ENCODE measurements at regions not wholly inside any gene's neighbourhood (a gene's known extent, or its start where the extent isn't known, plus 50 kb on each side); places are given as distances from the start of the nearest gene placed in this dataset.
A peak's percentile ranks its signal among the peaks of the same experiment; 100 is the strongest.

DNA sequence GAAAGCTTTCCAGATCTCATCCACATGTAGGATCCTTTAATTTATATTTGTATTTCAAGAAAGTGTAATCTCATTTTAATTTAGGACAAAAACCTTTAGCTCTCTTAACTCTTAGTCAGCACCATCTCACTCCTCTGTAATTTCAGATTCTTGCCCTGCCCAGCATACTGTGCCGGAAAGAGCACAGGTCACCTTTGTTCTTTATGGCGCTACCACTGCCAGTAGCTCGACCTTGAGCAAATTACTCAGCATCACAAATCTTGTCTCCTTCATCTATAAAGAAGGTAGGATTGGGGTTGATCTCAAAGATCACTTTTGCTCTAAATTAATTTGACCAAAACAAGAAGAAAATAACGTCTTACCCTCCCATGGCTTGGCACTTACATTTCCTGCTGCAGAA, 56.1 kb upstream of the ZC3H11B start:
- Histone ChIP-seq H2AFZ (ENCODE audit: low read length) (no peak overlapping the region), H3K9ac (ENCODE audit: low read length) (no peak overlapping the region), H3K9me3 (ENCODE audit: low read length) (no peaks in the 10 kb centered on the region), H4K20me1 (ENCODE audit: low read length) (no peaks in the 10 kb centered on the region), H3K4me1 (ENCODE audit: insufficient read depth, low read length) (peaks cover 45% of the 10 kb centered on the region), H3K4me2 (ENCODE audit: low read length) (peak overlapping the region; percentile 64; the same call in 1 of the 2 replicates), H3K27ac (ENCODE audit: low read length) (peak overlapping the region; percentile 84; the same call in 1 of the 2 replicates), H3F3A (ENCODE audit: low read length, unreplicated experiment) (peaks cover 12% of the 10 kb centered on the region), H3K36me3 (ENCODE audit: low read depth, low read length) (no peaks in the 10 kb centered on the region), H3K4me3 (ENCODE audit: low read length) (no peak overlapping the region), H3K9me2 (replicated peaks; ENCODE audit: low read length) (no peaks in the 10 kb centered on the region), H3K79me2 (ENCODE audit: low read length) (no peaks in the 10 kb centered on the region), H3K27me3 (ENCODE audit: low read length) (no peaks in the 10 kb centered on the region)
- ChIA-PET CTCF (interaction anchor here (3.5 kb wide), 1 partner anchor 143 kb away, joined by 15 read pairs; no protein-coding TSS in a partner anchor), POLR2A (ENCODE audit: unreplicated experiment) (no interaction called here)
- intact Hi-C loops (cut with micrococcal nuclease) = loop anchor here (10.0 kb wide), 1 partner anchor 604 kb away; no protein-coding TSS in a partner anchor
- TF ChIP-seq, protein P1, sequence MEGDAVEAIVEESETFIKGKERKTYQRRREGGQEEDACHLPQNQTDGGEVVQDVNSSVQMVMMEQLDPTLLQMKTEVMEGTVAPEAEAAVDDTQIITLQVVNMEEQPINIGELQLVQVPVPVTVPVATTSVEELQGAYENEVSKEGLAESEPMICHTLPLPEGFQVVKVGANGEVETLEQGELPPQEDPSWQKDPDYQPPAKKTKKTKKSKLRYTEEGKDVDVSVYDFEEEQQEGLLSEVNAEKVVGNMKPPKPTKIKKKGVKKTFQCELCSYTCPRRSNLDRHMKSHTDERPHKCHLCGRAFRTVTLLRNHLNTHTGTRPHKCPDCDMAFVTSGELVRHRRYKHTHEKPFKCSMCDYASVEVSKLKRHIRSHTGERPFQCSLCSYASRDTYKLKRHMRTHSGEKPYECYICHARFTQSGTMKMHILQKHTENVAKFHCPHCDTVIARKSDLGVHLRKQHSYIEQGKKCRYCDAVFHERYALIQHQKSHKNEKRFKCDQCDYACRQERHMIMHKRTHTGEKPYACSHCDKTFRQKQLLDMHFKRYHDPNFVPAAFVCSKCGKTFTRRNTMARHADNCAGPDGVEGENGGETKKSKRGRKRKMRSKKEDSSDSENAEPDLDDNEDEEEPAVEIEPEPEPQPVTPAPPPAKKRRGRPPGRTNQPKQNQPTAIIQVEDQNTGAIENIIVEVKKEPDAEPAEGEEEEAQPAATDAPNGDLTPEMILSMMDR (conservative IDR thresholded peaks at IDR 0.05; ENCODE audit: low read depth, low read length) = no peak
- no peak for TF ChIP-seq EZH2 (IDR thresholded peaks at IDR 0.05; ENCODE audit: low read length, unreplicated experiment)
- no peak for ATAC-seq
- BruUV-seq (replicated peaks) = no TSS peak
- DNase-seq = peak; percentile 56

DNA sequence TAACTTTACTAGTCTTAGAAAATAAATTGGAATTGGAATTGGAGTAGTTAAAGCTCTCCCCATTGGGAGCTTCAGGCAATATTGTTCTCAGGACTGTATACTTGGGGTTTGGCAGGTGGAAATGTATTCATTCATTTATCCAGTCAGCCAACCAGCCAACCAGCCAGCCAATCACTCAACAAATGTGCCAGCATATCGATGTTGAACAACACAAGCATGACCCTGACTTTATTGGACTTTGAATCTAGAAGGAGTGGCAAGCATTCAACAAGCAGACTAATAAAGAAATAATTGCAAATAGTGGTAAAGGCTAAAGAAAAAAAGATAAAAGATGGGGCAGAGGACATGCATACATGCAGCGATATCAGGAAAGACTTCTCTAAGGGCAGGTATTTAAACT, 55.5 kb upstream of the ZC3H11B start:
- no peaks in the 10 kb centered on the region for H4K20me1 ChIP-seq (ENCODE audit: low read length)
- no peak overlapping the region for H3K27ac ChIP-seq (ENCODE audit: low read length)
- DNase-seq (no peak), ATAC-seq (no peak)
- no peaks in the 10 kb centered on the region for H3K9me3 ChIP-seq (ENCODE audit: low read length)
- H3K36me3 ChIP-seq (ENCODE audit: low read depth, low read length) = no peaks in the 10 kb centered on the region
- no peak overlapping the region for H3K4me2 ChIP-seq (ENCODE audit: low read length)
- CTCF ChIA-PET = interaction anchor here (3.5 kb wide), 1 partner anchor 144 kb away, joined by 15 read pairs; no protein-coding TSS in a partner anchor
- TF ChIP-seq, protein P1 (conservative IDR thresholded peaks at IDR 0.05; ENCODE audit: low read depth, low read length) = no peak
- TF ChIP-seq EZH2 (IDR thresholded peaks at IDR 0.05; ENCODE audit: low read length, unreplicated experiment) = no peak
- no peak for TF ChIP-seq EZH2phosphoT487 (IDR thresholded peaks at IDR 0.05; ENCODE audit: borderline replicate concordance, low read length)
- no peaks in the 10 kb centered on the region for H3K9me2 ChIP-seq (replicated peaks; ENCODE audit: low read length)
- POLR2A ChIA-PET (ENCODE audit: unreplicated experiment) = no interaction called here
- intact Hi-C loops (cut with micrococcal nuclease) = loop anchor here (1.0 to 10.0 kb wide), 2 partner anchors 144 to 604 kb away; no protein-coding TSS in a partner anchor
- no peak overlapping the region for H3K4me3 ChIP-seq (ENCODE audit: low read length)
- H3K9ac ChIP-seq (ENCODE audit: low read length) = no peak overlapping the region
- no peak overlapping the region for H2AFZ ChIP-seq (ENCODE audit: low read length)
- peaks cover 12% of the 10 kb centered on the region for H3F3A ChIP-seq (ENCODE audit: low read length, unreplicated experiment)
- no TSS peak for BruUV-seq (replicated peaks)
- H3K79me2 ChIP-seq (ENCODE audit: low read length) = no peaks in the 10 kb centered on the region
- H3K4me1 ChIP-seq (ENCODE audit: insufficient read depth, low read length) = peaks cover 45% of the 10 kb centered on the region
- H3K27me3 ChIP-seq (ENCODE audit: low read length) = no peaks in the 10 kb centered on the region

DNA sequence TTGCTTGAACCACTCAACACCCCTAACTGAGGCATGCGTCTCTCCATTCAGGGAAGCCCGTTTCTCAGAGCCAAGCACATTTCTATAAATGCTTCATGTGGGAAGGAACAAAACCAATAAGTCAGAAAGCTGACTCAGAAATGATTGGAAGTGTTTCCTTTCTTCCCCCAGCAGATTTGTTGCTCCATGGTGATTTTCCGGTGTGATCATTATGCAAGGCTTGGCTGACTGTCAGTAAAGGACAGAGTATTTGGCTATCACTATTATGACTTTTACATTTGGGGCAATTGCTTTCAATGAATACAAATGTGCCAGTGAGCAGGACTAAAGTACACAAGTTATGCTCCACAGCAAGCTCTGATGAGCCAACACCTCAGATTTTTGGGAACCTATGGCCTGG, 53.3 kb upstream of the ZC3H11B start:
- POLR2A ChIA-PET (ENCODE audit: unreplicated experiment) = no interaction called here
- CTCF ChIA-PET = no interaction called here
- ATAC-seq (no peak), DNase-seq (peak; percentile 76)
- Histone ChIP-seq H2AFZ (ENCODE audit: low read length) (peak overlapping the region; percentile 28; the same call in 1 of the 2 replicates), H3K9ac (ENCODE audit: low read length) (no peak overlapping the region), H3K79me2 (ENCODE audit: low read length) (no peaks in the 10 kb centered on the region), H4K20me1 (ENCODE audit: low read length) (no peaks in the 10 kb centered on the region), H3K27ac (ENCODE audit: low read length) (peak overlapping the region; percentile 30), H3K27me3 (ENCODE audit: low read length) (no peaks in the 10 kb centered on the region), H3K9me2 (replicated peaks; ENCODE audit: low read length) (no peaks in the 10 kb centered on the region), H3K9me3 (ENCODE audit: low read length) (no peaks in the 10 kb centered on the region), H3K36me3 (ENCODE audit: low read depth, low read length) (no peaks in the 10 kb centered on the region), H3K4me2 (ENCODE audit: low read length) (0 out of 2 replicates have a peak overlapping the region, but pooled peaks have one; percentile 8), H3K4me1 (ENCODE audit: insufficient read depth, low read length) (peaks cover 42% of the 10 kb centered on the region), H3F3A (ENCODE audit: low read length, unreplicated experiment) (peaks cover 12% of the 10 kb centered on the region), H3K4me3 (ENCODE audit: low read length) (no peak overlapping the region)
- no peak for TF ChIP-seq EZH2phosphoT487 (IDR thresholded peaks at IDR 0.05; ENCODE audit: borderline replicate concordance, low read length)
- TF ChIP-seq, protein P1 (conservative IDR thresholded peaks at IDR 0.05; ENCODE audit: low read depth, low read length) = no peak
- TF ChIP-seq EZH2 (IDR thresholded peaks at IDR 0.05; ENCODE audit: low read length, unreplicated experiment) = no peak
- intact Hi-C loops (cut with micrococcal nuclease) = loop anchor here (10.0 kb wide), 1 partner anchor 601 kb away; no protein-coding TSS in a partner anchor
- no TSS peak for BruUV-seq (replicated peaks)

Data from PC-3 (cell line).